Astrocyte (in vitro differentiated cells and primary cell): ENCODE measurements at regions not wholly inside any gene's neighbourhood (a gene's known extent, or its start where the extent isn't known, plus 50 kb on each side); places are given as distances from the start of the nearest gene placed in this dataset.

Experiments used
- DNase-seq: peaks from one replicate; pipeline ENCODE4 v3.0.0-alpha.2; 2010; ENCODE audit warnings: low read depth
- FAIRE-seq: peaks from 2 replicates; lab custom pipeline; 2011; peaks lifted over from hg19 to GRCh38; lab: Jason Lieb, UNC
- H2AFZ ChIP-seq: 2 replicates; pipeline ENCODE4 v1.6.0; 2012; ENCODE audit warnings: low read depth, low read length, inconsistent platforms
- H3K27ac ChIP-seq: 2 replicates; pipeline ENCODE4 v1.5.1; 2011; ENCODE audit warnings: low read depth, low read length, inconsistent platforms
- H3K27me3 ChIP-seq: 2 replicates; pipeline ENCODE4 v1.6.0; 2011; ENCODE audit warnings: low read length, inconsistent platforms; ENCODE audit not compliant: insufficient read depth
- H3K36me3 ChIP-seq: 2 replicates; pipeline ENCODE4 v1.5.1; 2011; ENCODE audit warnings: low read length, inconsistent platforms; ENCODE audit not compliant: insufficient read depth
- H3K4me1 ChIP-seq: 2 replicates; pipeline ENCODE4 v1.5.1; 2011; ENCODE audit warnings: low read length, inconsistent platforms; ENCODE audit not compliant: insufficient read depth
- H3K4me2 ChIP-seq: 2 replicates; pipeline ENCODE4 v1.6.0; 2012; ENCODE audit warnings: low read length, inconsistent platforms
- H3K4me3 ChIP-seq: 2 replicates; pipeline ENCODE4 v1.5.1; 2011; ENCODE audit warnings: low read depth, mild to moderate bottlenecking, low read length, inconsistent platforms; ENCODE audit not compliant: insufficient read depth
- H3K79me2 ChIP-seq: 2 replicates; pipeline ENCODE4 v1.6.0; 2012; ENCODE audit warnings: mild to moderate bottlenecking, low read length, inconsistent platforms; ENCODE audit not compliant: insufficient read depth
- H3K9ac ChIP-seq: 2 replicates; pipeline ENCODE4 v1.6.0; 2012; ENCODE audit warnings: mild to moderate bottlenecking, low read length, inconsistent platforms
- H3K9me3 ChIP-seq: 2 replicates; pipeline ENCODE4 v1.5.1; 2012; ENCODE audit warnings: low read depth, mild to moderate bottlenecking, low read length, inconsistent platforms; ENCODE audit not compliant: insufficient read depth
- H4K20me1 ChIP-seq: 2 replicates; pipeline ENCODE4 v1.6.0; 2012; ENCODE audit warnings: low read length, inconsistent platforms; ENCODE audit not compliant: insufficient read depth
- H3K27ac Mint-ChIP-seq: one replicate; pipeline ENCODE4 v1.8.0; 2021; ENCODE audit warnings: mild to moderate bottlenecking, mixed read lengths; ENCODE audit not compliant: unreplicated experiment
- H3K27me3 Mint-ChIP-seq: one replicate; pipeline ENCODE4 v1.8.0; 2021; ENCODE audit warnings: low read depth, mixed read lengths; ENCODE audit not compliant: unreplicated experiment
- H3K36me3 Mint-ChIP-seq: one replicate; pipeline ENCODE4 v1.8.0; 2021; ENCODE audit warnings: low read depth, mixed read lengths; ENCODE audit not compliant: unreplicated experiment
- H3K4me1 Mint-ChIP-seq: one replicate; pipeline ENCODE4 v1.8.0; 2021; ENCODE audit warnings: low read depth, mixed read lengths; ENCODE audit not compliant: unreplicated experiment
- H3K4me3 Mint-ChIP-seq: one replicate; pipeline ENCODE4 v1.8.0; 2021; ENCODE audit warnings: mild to moderate bottlenecking, moderate library complexity, mixed read lengths; ENCODE audit not compliant: unreplicated experiment
- H3K9me3 Mint-ChIP-seq: one replicate; pipeline ENCODE4 v1.8.0; 2021; ENCODE audit warnings: mild to moderate bottlenecking, mixed read lengths; ENCODE audit not compliant: unreplicated experiment
- EZH2 ChIP-seq: IDR thresholded peaks from 2 replicates; pipeline ENCODE4 v1.6.1; 2012; ENCODE audit warnings: mild to moderate bottlenecking, low read length, inconsistent platforms; ENCODE audit not compliant: insufficient read depth
- TF ChIP-seq, protein P1 (sequence below): IDR thresholded peaks from 2 replicates; pipeline ENCODE4 v1.5.1; 2011; ENCODE audit warnings: low read depth, mild to moderate bottlenecking, inconsistent platforms, low read length, moderate library complexity; ENCODE audit not compliant: insufficient read depth

DNA sequence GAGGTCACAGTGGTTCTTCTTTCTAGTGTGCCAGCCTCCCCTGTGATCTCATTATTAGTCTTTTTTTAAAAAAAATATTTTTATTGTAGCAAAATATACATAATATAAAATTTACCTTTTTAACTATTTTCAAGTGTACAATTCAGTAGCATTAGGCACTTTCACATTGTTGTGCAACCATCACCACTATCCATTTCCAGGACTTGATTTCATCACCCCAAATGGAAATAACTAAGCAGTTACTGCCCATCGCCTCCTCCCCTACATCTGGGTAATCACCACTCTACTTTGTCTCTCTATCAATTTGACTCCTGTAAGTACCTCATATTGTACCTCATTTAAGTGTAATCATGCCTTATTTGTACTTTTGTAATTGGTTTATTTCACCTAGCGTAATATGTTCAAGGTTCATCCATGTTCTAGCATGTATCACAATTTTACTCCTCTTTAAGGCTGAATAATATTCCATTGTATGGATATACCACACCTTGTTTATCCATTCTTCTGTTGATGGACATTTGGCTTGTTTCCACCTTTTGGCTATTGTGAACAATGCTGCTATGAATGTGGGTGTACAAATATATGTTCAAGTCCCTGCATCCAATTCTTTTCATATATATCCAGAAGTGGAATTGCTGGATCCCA, 68.6 kb upstream of the FYN start:
- no peak overlapping the region for H3K9ac ChIP-seq
- H3K4me3 Mint-ChIP-seq = no peak overlapping the region
- no peaks in the 10 kb centered on the region for H4K20me1 ChIP-seq
- H3K27me3 ChIP-seq = no peaks in the 10 kb centered on the region
- H3K27ac ChIP-seq = no peak overlapping the region
- peaks cover 6% of the 10 kb centered on the region for H3K4me1 Mint-ChIP-seq
- peaks cover 3% of the 10 kb centered on the region for H3K9me3 Mint-ChIP-seq
- no peak overlapping the region for H3K27ac Mint-ChIP-seq
- no peak overlapping the region for H3K4me2 ChIP-seq
- no peak overlapping the region for H2AFZ ChIP-seq
- no peaks in the 10 kb centered on the region for H3K36me3 ChIP-seq
- no peaks in the 10 kb centered on the region for H3K79me2 ChIP-seq
- H3K27me3 Mint-ChIP-seq = no peaks in the 10 kb centered on the region
- no peak for TF ChIP-seq EZH2
- TF ChIP-seq, protein P1, sequence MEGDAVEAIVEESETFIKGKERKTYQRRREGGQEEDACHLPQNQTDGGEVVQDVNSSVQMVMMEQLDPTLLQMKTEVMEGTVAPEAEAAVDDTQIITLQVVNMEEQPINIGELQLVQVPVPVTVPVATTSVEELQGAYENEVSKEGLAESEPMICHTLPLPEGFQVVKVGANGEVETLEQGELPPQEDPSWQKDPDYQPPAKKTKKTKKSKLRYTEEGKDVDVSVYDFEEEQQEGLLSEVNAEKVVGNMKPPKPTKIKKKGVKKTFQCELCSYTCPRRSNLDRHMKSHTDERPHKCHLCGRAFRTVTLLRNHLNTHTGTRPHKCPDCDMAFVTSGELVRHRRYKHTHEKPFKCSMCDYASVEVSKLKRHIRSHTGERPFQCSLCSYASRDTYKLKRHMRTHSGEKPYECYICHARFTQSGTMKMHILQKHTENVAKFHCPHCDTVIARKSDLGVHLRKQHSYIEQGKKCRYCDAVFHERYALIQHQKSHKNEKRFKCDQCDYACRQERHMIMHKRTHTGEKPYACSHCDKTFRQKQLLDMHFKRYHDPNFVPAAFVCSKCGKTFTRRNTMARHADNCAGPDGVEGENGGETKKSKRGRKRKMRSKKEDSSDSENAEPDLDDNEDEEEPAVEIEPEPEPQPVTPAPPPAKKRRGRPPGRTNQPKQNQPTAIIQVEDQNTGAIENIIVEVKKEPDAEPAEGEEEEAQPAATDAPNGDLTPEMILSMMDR = no peak
- no peaks in the 10 kb centered on the region for H3K36me3 Mint-ChIP-seq
- FAIRE-seq (no peak), DNase-seq (no peak)
- no peaks in the 10 kb centered on the region for H3K9me3 ChIP-seq
- H3K4me1 ChIP-seq = peaks cover 4% of the 10 kb centered on the region
- H3K4me3 ChIP-seq = no peak overlapping the region

DNA sequence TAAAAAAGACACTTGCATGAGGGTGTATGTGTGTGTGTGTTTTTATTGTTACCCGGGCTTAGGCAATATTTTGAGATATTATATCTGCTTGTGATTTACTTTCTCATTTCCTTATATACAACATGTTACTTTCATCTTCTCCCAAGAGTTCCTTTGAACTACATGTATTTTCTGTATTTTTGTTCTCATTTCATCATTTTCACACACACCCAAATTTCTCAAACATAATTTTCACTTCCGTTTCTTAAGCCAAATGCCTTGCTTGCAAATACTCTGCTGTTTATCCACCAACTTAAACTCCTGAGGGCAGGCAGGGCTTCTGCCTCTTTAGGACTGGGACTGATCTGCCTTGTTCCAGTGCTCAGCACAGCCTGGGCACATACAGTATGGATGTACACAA, 69.3 kb upstream of the FYN start:
- no peaks in the 10 kb centered on the region for H3K9me3 ChIP-seq
- Mint-ChIP-seq H3K27me3 (no peaks in the 10 kb centered on the region), H3K4me3 (no peak overlapping the region), H3K4me1 (peaks cover 6% of the 10 kb centered on the region), H3K9me3 (peaks cover 3% of the 10 kb centered on the region), H3K27ac (no peak overlapping the region), H3K36me3 (no peaks in the 10 kb centered on the region)
- no peaks in the 10 kb centered on the region for H3K79me2 ChIP-seq
- no peak overlapping the region for H2AFZ ChIP-seq
- H3K36me3 ChIP-seq = no peaks in the 10 kb centered on the region
- H3K9ac ChIP-seq = no peak overlapping the region
- H3K4me3 ChIP-seq = no peak overlapping the region
- H3K27me3 ChIP-seq = no peaks in the 10 kb centered on the region
- H3K4me1 ChIP-seq = peaks cover 4% of the 10 kb centered on the region
- H4K20me1 ChIP-seq = no peaks in the 10 kb centered on the region
- FAIRE-seq (no peak), DNase-seq (no peak)
- no peak for TF ChIP-seq EZH2
- TF ChIP-seq, protein P1 = no peak
- H3K4me2 ChIP-seq = no peak overlapping the region
- no peak overlapping the region for H3K27ac ChIP-seq

DNA sequence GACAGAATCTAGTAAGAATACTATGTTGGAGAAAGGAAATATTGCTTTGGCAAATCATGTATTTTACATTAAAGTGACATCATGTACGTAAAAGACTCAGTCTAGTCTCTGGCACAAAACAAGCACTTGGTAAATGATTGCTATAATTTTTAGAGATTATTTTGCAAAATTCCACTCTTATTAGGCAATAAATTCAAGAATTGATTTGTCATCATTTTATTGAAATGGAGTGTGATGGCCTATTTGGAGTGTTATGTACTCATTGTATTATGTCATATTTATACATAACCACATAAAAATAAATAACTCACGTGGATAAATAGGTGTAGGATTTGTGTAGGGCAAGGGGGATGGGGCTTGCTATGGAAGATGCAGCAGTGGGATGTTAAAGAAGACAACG, 70.0 kb upstream of the FYN start:
- Histone ChIP-seq H3K36me3 (no peaks in the 10 kb centered on the region), H3K9me3 (no peaks in the 10 kb centered on the region), H3K27ac (no peak overlapping the region), H3K79me2 (no peaks in the 10 kb centered on the region), H3K27me3 (no peaks in the 10 kb centered on the region), H3K4me3 (no peak overlapping the region), H3K9ac (no peak overlapping the region), H3K4me1 (peaks cover 4% of the 10 kb centered on the region), H2AFZ (no peak overlapping the region), H3K4me2 (no peak overlapping the region), H4K20me1 (no peaks in the 10 kb centered on the region)
- Mint-ChIP-seq H3K4me1 (peaks cover 6% of the 10 kb centered on the region), H3K27me3 (no peaks in the 10 kb centered on the region), H3K4me3 (no peak overlapping the region), H3K36me3 (no peaks in the 10 kb centered on the region), H3K9me3 (no peaks in the 10 kb centered on the region), H3K27ac (no peak overlapping the region)
- DNase-seq = no peak
- TF ChIP-seq, protein P1 = no peak
- TF ChIP-seq EZH2 = no peak
- no peak for FAIRE-seq
